ENCODE measurements at regions not wholly inside any gene's neighbourhood (a gene's known extent, or its start where the extent isn't known, plus 50 kb on each side); places are given as distances from the start of the nearest gene placed in this dataset.

- TF ChIP-seq POLR2A (IDR thresholded peaks at IDR 0.05; ENCODE audit: borderline replicate concordance, extremely low read depth, insufficient read depth, insufficient read length) (no peak), EZH2 (IDR thresholded peaks at IDR 0.05) (no peak), SP1 (IDR thresholded peaks at IDR 0.05; ENCODE audit: low read depth) (no peak), SRF (IDR thresholded peaks at IDR 0.05; ENCODE audit: low read depth) (no peak), ELF1 (IDR thresholded peaks at IDR 0.05; ENCODE audit: borderline replicate concordance, low read depth) (no peak), SIN3A (IDR thresholded peaks at IDR 0.05; ENCODE audit: low read depth) (no peak), ZNF274 (IDR thresholded peaks at IDR 0.05; ENCODE audit: low read depth, low read length) (no peak), YY1 (IDR thresholded peaks at IDR 0.05; ENCODE audit: extremely low read depth, insufficient replicate concordance, low read depth, low read length) (no peak), EGR1 (IDR thresholded peaks at IDR 0.05; ENCODE audit: low read depth) (no peak), EZH2phosphoT487 (IDR thresholded peaks at IDR 0.05; ENCODE audit: borderline replicate concordance) (no peak), RAD21 (IDR thresholded peaks at IDR 0.05; ENCODE audit: low read depth) (no peak), CBX3 (IDR thresholded peaks at IDR 0.05; ENCODE audit: low read depth) (no peak), ZBTB33 (IDR thresholded peaks at IDR 0.05; ENCODE audit: extremely low read depth, insufficient replicate concordance, low read length) (no peak), MAX (IDR thresholded peaks at IDR 0.05) (no peak)
These were observed 137.6 kb upstream of the SPACA7 start (continued) for GRCh38 chr13:112238436-112238995.

GRCh38 chr13:112240076-112240475 is 136.1 kb upstream of the SPACA7 start:
- ATAC-seq (no peak), DNase-seq (ENCODE audit: low read depth, low spot score) (no peak)
- no peaks in the 10 kb centered on the region for H3K9me3 ChIP-seq (ENCODE audit: control insufficient read depth in 1 of 2, insufficient read depth in 1 of 2, low read depth in 1 of 2, low read length in 2 of 2)
- no peaks in the 10 kb centered on the region for H3K79me2 ChIP-seq (ENCODE audit: insufficient read depth, low read length)
- H3K27ac ChIP-seq (ENCODE audit: low read depth, low read length) = no peak overlapping the region
- H3K27me3 ChIP-seq (ENCODE audit: insufficient read depth, low read length) = peaks cover 26% of the 10 kb centered on the region
- no peaks in the 10 kb centered on the region for H3K36me3 ChIP-seq (ENCODE audit: control insufficient read depth in 1 of 2, insufficient read depth in 2 of 2, low read length in 2 of 2)
- H3K4me2 ChIP-seq (ENCODE audit: low read length) = no peak overlapping the region
- TF ChIP-seq CTCF (IDR thresholded peaks at IDR 0.05 in 2 of 3, conservative IDR thresholded peaks at IDR 0.05 in 1 of 3; ENCODE audit: borderline replicate concordance in 1 of 3, insufficient read depth in 1 of 3, low read depth in 2 of 3, low read length in 2 of 3) (no peak), ZFX (IDR thresholded peaks at IDR 0.05) (no peak), CEBPB (IDR thresholded peaks at IDR 0.05; ENCODE audit: low read depth) (no peak)
- RAD21 ChIA-PET (ENCODE audit: low non-redundant PET in 1 of 2, low total read pairs in 2 of 2, uncharacterized antibody in 2 of 2, unreplicated experiment in 2 of 2) = no interaction called here
- H2AFZ ChIP-seq (ENCODE audit: low read depth, low read length, poor library complexity, severe bottlenecking) = no peak overlapping the region
- no peaks in the 10 kb centered on the region for H4K20me1 ChIP-seq (ENCODE audit: insufficient read depth)
- no TSS peak for BruUV-seq (replicated peaks)
- intact Hi-C loops (cut with micrococcal nuclease) = no loop called here
- POLR2A ChIA-PET = no interaction called here
- CTCF ChIA-PET = no interaction called here
- no peak overlapping the region for H3K4me3 ChIP-seq (replicated peaks in 1 of 2; ENCODE audit: low read depth in 1 of 2, low read length in 2 of 2)
- H3K9ac ChIP-seq (ENCODE audit: low read length) = no peak overlapping the region
- H3K9me2 ChIP-seq (ENCODE audit: insufficient read depth) = no peaks in the 10 kb centered on the region
- no peaks in the 10 kb centered on the region for H3K4me1 ChIP-seq (ENCODE audit: control insufficient read depth in 1 of 2, insufficient read depth in 2 of 2, low read length in 2 of 2)
